DMS 273 (cell line): ENCODE measurements at regions not wholly inside any gene's neighbourhood (a gene's known extent, or its start where the extent isn't known, plus 50 kb on each side); places are given as distances from the start of the nearest gene placed in this dataset.

ENCODE experiments used
- DNase-seq: peaks from one replicate; lab custom pipeline; 2025; ENCODE audit not compliant: unreplicated experiment; lab: John Stamatoyannopoulos, UW

DNA sequence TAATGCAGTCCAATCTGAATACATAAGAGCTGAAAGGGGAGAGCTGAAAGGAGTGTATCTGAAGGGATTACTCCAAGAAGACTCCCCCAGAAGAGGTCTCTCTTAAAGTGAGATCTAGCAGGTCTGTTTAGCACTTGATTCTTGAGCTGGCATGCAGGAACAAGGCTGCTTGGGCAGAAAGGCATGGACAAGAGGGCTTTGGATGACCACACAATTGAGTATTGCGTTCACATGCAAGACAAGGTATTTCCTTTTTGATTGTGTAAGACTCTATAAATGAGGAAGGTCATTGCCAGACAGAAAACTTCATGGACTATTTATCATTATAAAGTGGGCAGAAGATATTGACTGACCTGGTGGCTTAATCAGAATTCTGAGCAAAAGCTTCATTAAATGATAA lies 145.5 kb upstream of the AFF2 start:
- DNase-seq = no peak

DNA sequence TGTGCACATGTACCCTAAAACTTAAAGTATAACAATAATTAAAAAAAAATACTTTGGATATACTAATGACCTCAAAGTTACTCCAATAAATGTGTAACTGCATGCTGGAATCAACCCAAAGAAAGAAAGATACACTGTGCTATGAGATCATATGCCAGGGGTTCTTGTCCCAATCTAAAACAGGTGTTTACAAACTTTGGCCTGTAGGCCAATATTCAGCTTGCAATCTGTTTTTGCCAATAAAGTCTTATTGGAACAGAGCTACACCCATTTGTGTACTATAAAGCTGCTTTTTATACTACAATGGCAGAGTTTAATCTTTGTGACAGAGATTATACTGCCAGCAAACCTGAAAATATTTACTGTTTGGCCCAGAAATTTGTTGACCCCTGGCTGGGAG lies 138.8 kb upstream of the AFF2 start:
- DNase-seq = no peak

GRCh38 chrX:148363471-148364235 lies 136.8 kb upstream of the AFF2 start:
- DNase-seq = no peak

DNA sequence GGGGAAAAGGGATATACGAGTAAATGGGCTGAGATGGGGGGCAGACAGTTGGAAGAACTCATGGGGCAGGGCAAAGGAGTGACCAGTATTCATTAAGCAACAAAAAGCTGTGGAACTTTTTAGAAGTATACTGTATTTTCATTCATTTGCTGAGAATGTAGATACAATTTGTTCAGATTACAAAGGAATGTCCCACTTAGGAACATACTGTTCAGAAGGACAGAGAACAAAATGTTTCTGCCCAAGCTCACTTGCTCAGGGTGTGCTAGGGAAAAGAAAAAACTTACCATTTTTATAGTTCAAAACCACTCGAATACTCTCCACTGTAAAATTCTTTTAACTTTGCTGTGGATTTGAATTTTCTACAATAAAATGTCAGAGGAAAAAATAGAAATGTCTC lies 135.2 kb upstream of the AFF2 start:
- no peak for DNase-seq

GRCh38 chrX:148371291-148371690 lies 129.1 kb upstream of the AFF2 start:
- no peak for DNase-seq

- DNase-seq = no peak
These were observed 127.5 kb upstream of the AFF2 start for GRCh38 chrX:148372925-148373324.

DNA sequence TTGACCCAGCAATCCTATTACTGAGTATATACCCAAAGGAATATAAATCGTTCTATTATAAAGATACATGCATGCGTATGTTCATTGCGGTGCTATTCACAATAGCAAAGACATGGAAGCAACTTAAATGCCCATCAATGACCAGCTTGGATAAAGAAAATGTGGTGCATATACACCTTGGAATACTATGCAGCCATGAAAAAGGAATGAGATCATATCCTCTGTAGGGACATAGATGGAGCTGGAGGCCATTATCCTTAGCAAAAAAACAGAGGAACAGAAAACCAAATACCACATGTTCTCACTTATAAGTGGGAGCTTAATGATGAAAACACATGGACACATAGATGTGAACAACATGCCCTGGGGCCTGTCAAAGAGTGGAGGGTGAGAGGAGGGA lies 124.1 kb upstream of the AFF2 start:
- no peak for DNase-seq

DNA sequence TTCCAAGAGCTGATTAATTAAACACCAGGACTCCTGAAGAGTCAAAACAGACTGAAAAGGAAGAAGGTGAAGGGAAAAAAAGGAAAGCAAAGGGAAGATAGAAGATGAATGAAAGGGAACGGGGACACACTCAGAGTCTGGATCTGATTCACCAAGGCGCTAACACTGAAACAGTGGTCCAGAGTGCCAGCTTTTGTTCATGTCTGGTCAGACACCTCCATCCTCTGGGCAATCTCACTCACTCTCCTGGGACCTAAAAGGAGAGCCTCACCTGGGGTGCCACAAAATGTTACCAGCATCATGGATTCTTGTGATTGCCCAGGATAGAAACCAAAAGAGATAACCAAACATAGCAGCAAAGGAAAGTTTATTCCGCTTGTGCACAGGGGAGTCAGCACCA lies 120.3 kb upstream of the AFF2 start:
- no peak for DNase-seq

DNA sequence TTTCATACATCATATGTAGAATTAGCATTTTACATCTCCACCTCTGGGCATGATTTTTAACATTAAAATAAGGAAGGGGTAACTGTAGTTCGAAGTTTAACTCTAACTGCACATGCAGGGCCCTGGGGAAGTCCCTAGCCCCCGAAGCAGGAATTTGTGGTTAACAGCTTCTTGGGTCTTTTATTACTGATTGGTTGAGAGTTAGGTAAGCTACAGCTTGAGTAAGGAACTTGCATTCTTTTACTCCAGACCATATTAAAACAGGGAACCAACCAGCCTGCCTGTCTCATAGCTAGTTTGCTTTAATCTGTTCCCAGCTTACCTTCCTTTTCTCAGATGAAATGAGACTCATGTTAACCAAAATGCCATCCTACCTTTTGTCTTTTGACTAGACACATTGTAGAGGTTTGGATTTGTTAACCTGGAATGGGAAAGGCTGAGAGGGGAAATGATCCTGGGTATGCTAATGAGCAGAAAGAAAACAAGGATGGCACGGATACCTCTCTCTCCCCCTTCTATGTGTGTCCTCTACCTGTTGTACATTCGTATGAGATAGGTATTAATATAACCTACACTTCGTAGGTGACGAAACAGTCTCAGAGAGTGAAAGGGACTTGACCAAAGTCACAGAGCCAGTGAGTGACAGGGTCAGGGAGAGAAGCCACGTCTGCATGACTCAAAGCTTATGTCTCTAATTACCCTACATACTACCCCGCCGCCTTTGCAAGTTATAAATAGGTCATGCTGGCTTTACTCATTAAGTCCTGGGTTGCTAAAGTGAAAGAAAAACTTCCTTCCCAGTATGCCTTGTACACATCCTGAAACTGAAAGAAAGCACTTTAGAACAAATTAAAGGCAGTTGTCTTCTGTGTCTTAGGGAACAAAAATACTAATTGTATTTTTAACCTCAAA lies 119.5 kb upstream of the AFF2 start:
- no peak for DNase-seq

DNA sequence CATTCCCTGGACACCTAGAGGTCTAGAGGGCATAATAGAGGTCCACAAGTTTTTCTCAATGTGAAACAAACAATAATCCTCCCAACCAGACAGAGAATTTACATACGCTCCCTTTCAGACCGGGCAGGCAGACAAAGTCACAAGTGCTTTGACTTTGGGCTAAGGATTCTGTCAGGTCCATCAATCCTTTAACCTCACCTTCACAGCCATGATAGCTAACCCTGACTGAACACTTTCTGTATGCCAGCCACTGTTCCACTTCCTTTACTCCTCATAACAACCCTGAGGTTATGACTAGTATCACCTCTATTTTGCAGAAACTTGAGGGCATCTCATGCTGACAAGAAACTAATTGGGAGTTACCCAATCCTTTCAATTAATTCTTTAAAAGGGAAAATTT lies 118.8 kb upstream of the AFF2 start:
- no peak for DNase-seq

DNA sequence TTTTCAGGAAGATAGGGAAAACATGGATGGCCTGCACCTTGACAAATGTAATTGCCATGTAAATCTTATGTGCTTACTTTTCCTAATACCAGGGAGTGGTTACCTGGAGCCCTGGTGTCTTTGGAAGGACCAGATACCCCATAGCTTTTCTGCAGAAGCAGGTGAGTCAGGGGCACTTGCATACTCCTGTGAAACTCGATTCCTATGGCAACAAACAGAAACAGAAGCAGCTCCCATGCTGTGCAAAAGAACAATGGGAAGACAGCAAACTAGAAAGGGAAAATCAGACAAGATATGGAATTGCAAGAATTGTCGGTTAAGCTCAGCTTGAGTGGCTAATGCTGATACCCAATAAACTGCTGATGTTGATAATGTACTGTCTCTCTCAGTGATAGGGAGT lies 117.4 kb upstream of the AFF2 start:
- DNase-seq = no peak

GRCh38 chrX:148385471-148385870 lies 114.9 kb upstream of the AFF2 start:
- no peak for DNase-seq

DNA sequence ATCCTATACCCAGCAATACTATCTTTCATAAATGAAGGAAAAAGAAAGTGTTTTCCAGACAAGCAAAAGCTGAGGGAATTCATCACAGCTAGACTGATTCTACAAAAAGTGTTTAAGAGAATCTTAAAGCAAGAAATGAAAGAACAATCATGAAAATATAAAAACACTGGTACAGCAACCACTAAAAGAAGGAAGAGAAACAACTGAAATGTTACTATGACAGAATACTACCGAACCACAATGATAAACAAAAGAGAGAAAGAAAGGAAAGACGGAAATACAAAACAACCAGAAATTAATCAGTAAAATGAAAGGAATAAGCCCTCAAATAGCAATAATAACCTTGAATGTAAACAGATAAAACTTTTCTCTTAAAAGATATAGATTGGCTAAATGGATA lies 110.8 kb upstream of the AFF2 start:
- no peak for DNase-seq

DNA sequence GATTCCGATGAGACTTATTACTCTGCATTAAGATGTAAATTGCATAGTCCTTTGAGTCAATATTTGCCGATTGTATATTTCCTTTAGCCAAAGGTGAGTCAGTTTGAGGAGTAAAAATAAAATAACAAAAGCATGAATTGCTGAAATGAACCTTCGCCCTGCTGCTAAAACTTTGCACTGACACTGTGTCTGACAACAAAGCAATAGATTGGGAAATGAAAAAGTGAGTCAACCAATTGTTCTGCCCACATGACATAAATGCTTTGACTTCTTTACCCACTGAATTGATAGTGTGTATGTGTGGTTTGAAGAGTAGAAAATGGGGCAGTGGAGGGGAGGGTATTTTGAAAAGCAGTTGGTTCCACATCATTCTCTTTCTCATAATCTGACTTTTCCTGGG lies 88.4 kb upstream of the AFF2 start:
- DNase-seq = no peak

GRCh38 chrX:148416142-148416541 lies 84.3 kb upstream of the AFF2 start:
- no peak for DNase-seq

GRCh38 chrX:148416931-148417330 lies 83.5 kb upstream of the AFF2 start:
- no peak for DNase-seq

GRCh38 chrX:148417934-148418333 lies 82.5 kb upstream of the AFF2 start:
- DNase-seq = no peak

GRCh38 chrX:148422526-148422925 lies 77.9 kb upstream of the AFF2 start:
- DNase-seq = no peak

DNA sequence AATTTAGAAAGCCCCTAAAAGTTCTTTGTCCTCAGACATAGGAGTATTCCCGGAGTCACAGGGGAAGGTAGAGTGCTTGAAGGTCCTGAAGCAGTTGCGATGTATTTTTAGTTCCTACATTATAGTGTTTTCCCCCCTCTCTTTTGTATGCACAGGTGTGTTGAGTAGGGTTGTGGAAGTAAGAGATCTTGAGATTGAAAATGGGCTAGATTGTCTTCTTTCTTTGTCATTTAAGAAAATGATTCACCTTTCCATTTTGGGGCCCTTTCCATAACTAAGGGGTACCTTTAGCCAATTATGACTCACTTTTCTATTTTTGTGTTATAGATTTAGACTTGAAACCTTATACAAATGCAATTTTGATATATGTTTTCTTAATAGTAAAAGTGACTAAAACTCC lies 75.8 kb upstream of the AFF2 start:
- no peak for DNase-seq

DNA sequence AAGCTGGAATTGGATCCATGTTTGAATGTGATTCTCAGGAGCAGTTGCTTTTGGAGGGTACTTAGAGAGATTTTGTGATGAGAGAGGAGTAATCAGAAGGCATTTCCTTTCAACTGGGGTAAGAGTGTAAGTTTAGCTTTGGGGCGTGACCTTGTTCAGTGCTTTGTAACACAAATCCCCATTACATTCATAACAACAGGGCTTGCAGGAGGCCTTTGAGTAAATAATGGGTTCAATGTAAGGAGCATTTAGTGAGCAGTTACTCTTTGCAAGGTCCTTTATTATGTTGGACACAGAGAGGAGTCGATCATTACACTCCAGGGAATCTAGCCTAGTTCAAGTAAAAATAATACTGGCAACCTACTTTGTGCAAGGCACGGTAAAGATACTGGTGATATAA lies 74.0 kb upstream of the AFF2 start:
- DNase-seq = no peak

- no peak for DNase-seq
These were observed 59.0 kb upstream of the AFF2 start for GRCh38 chrX:148441387-148441786.

DNA sequence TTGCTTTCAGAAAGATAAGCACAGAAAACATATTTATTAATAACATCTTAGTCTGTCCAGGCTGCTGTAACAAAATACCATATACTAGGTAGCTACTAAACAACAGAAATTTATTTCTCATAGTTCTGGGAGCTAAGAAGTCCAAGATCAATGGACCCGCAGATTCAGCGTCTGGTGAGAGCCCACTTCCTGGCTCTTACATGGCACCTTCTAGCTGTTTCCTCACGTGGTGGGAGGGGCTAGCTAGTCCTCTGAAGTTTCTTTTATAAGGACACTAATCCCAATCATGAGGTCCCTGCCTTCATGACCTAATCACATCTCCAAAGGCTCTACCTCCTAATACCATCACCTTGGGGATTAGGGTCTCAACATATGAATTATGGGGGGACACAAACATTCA lies 57.2 kb upstream of the AFF2 start:
- no peak for DNase-seq
